ENCODE measurements at regions not wholly inside any gene's neighbourhood (a gene's known extent, or its start where the extent isn't known, plus 50 kb on each side); places are given as distances from the start of the nearest gene placed in this dataset.

DNA sequence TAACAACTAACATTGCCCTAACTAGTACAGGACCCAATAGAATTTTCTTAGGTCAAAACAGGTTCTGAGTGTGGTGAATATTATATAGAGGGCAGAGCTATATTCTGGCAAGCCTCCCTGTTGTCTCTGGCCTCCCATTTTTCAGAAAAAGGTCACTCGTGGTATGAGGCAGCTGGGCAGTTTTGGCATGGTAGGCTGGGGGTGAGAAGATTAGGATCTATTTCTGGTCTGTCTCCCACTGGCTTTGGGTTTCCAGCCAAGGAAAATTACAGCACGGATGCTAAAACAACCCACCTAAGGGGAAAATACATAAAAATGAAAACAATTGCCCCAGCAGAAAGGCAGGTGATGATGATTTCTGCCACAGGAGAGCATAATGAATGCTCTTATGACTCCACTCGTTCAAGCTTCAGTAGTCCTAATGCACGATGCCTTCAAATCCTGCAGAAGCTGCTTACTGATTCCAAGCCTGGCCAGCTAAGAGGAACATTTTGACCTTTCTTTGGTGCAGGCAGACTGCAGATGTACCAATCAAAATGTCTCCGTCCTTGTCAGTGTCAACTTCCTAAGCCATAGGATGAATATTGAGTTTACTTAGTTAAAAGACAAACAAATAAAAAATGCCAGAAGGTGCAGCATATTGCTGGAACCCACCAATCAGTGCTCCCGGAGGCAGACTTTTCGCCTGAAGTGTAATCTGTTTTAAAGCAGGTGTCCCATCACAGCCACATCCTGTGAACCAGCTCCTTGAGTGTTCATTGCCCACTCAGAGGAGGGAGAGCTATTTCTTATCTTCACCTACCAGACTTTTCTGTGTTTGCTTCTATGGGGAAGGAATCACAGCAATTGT is 435.4 kb downstream of the ZSWIM6 start:
- Mint-ChIP-seq H3K27me3 (ENCODE audit: low read depth) (no peaks in the 10 kb centered on the region), H3K4me3 (no peak overlapping the region), H3K36me3 (ENCODE audit: low read depth) (no peaks in the 10 kb centered on the region), H3K4me1 (ENCODE audit: low read depth) (no peaks in the 10 kb centered on the region), H3K9me3 (no peaks in the 10 kb centered on the region), H3K27ac (no peak overlapping the region)
- no peak for DNase-seq (ENCODE audit: low spot score)

DNA sequence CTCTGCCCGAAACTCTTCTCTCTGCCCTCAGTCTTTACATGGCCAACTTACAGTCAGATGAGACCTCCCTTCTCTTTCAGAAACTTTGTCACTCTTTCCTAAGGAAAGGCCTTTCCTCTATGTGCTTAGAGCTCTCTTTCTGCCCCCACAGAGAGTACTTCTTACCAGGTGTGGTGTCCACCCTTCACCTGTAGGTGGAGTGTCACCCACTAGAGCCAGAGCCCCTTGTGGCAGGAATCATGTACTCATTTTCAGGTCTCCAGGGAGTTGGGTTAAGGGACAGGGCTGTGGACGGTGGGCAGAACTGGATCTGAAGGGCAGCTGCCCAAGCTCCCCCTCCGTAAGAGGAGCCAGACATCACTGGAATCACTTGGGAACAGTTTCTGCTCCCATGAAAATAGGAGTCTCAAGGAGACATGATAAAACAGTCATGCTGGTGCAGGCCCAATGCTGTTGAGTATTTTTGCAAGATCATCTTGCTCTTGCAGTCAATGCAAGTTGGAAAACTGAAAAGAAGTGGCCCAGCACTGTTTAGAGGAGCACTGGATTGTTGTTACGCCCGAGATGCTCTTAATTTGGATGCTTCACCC is 436.7 kb downstream of the ZSWIM6 start:
- Mint-ChIP-seq H3K36me3 (ENCODE audit: low read depth) (no peaks in the 10 kb centered on the region), H3K4me1 (ENCODE audit: low read depth) (no peaks in the 10 kb centered on the region), H3K27me3 (ENCODE audit: low read depth) (no peaks in the 10 kb centered on the region), H3K4me3 (no peak overlapping the region), H3K9me3 (no peaks in the 10 kb centered on the region), H3K27ac (no peak overlapping the region)
- DNase-seq (ENCODE audit: low spot score), result no peak

DNA sequence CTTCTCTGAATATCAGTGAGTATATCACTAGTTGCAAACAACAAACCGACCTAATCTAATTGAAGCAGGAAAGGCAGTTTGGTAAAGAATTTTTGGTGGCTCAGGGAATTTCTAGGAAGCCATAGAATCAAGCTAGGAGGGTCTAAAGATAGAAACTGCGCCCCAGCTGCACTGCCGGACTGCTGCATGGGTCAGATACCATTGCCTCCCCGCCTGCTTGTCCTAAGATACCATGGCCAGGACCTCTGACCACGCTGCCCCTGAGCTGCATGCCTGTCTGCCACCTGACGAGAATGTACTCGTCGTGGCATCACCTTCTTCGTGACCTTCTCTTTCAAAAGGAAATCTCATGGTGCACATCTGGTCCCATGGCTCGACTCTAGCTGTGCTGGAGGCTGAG is 439.0 kb downstream of the ZSWIM6 start:
- Mint-ChIP-seq H3K36me3 (ENCODE audit: low read depth) (no peaks in the 10 kb centered on the region), H3K27me3 (ENCODE audit: low read depth) (no peaks in the 10 kb centered on the region), H3K9me3 (no peaks in the 10 kb centered on the region), H3K4me1 (ENCODE audit: low read depth) (no peaks in the 10 kb centered on the region), H3K4me3 (no peak overlapping the region), H3K27ac (no peak overlapping the region)
- no peak for DNase-seq (ENCODE audit: low spot score)

DNA sequence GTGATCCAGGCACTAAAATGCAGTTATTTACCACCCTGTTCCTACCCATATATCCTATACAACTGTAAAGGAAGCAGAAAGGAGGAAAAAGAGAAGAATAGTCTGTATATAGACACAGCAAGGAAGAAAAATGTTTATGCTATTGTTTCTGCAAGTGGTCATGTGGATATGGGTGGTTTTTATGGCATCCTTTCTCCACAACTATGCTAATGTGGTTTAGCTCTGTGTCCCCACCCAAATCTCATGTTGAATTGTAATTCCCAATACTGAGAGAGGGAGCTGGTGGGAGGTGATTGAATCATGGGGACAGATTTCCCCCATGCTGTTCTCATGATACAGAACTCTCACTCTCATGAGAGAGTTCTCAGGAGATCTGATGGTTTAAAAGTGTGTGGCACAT is 439.8 kb downstream of the ZSWIM6 start:
- Mint-ChIP-seq H3K4me1 (ENCODE audit: low read depth) (no peaks in the 10 kb centered on the region), H3K27ac (no peak overlapping the region), H3K9me3 (no peaks in the 10 kb centered on the region), H3K4me3 (no peak overlapping the region), H3K36me3 (ENCODE audit: low read depth) (no peaks in the 10 kb centered on the region), H3K27me3 (ENCODE audit: low read depth) (no peaks in the 10 kb centered on the region)
- no peak for DNase-seq (ENCODE audit: low spot score)

DNA sequence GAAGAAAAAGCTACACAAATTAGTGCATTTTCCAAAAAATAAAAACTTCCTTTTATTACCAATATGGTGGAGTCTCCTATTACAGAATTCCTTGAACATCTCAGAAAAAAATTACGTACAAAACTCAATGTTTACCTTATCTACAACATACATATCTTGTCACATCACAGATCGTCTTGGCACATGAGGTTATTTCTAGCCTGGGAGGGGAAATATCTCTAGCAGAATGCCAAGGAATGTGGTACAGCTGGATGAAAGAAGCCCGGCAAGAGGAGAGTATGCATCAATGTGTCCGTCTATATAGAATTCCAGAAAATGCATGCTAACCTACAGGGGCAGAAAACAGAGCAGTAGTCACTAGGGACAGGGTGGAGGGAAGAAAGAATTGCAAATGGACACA is 443.8 kb downstream of the ZSWIM6 start:
- Mint-ChIP-seq H3K27me3 (ENCODE audit: low read depth) (no peaks in the 10 kb centered on the region), H3K4me3 (no peak overlapping the region), H3K9me3 (no peaks in the 10 kb centered on the region)

DNA sequence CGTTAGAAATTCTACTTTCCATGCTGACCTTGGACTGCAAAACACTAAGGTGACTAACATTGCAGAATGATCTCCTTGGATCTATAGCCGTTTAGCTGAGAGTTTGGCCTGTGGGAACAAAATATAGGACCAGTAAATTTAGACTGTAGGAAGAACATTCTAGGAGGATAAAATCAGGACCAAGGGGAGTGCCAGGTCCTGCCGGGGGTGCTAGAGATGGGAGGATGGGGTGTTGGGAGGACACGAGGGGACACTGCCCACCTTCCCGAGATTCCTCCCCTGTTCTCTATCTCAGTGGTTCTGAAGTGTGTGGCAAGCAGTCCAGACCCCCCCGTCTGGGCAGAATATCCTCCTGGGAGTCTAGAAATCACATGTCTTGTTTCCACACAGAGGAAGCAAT is 445.2 kb downstream of the ZSWIM6 start:
- Mint-ChIP-seq H3K36me3 (ENCODE audit: low read depth) (no peaks in the 10 kb centered on the region), H3K27ac (no peak overlapping the region), H3K27me3 (ENCODE audit: low read depth) (no peaks in the 10 kb centered on the region), H3K9me3 (no peaks in the 10 kb centered on the region), H3K4me3 (no peak overlapping the region), H3K4me1 (ENCODE audit: low read depth) (no peaks in the 10 kb centered on the region)
- DNase-seq (ENCODE audit: low spot score), result no peak

More for the DNA sequence above, 443.8 kb downstream of the ZSWIM6 start:
- H3K4me1 Mint-ChIP-seq (ENCODE audit: low read depth), result no peaks in the 10 kb centered on the region
- H3K27ac Mint-ChIP-seq, result no peak overlapping the region
- no peaks in the 10 kb centered on the region for H3K36me3 Mint-ChIP-seq (ENCODE audit: low read depth)
- no peak for DNase-seq (ENCODE audit: low spot score)

DNA sequence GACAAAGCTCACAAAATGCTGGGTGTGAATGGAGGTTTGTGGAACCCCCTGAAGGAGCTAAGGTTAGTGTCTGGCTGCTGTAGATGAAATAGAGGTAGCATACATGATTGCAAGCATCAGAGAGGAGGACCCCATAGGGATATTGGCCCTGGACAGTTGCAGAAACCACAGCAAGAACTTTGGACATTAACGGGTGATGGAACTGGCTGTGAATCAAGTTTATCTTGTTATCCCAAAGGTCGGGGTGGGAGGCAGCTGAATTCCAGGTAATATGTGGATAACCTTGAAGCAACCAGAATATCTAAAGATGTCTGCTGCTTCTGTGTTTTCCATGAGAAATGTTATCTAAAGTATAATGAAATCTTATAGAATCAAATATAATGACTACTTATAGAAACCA is 447.7 kb downstream of the ZSWIM6 start:
- Mint-ChIP-seq H3K4me1 (ENCODE audit: low read depth) (no peaks in the 10 kb centered on the region), H3K4me3 (no peak overlapping the region), H3K27me3 (ENCODE audit: low read depth) (no peaks in the 10 kb centered on the region), H3K9me3 (no peaks in the 10 kb centered on the region), H3K27ac (no peak overlapping the region), H3K36me3 (ENCODE audit: low read depth) (no peaks in the 10 kb centered on the region)
- no peak for DNase-seq (ENCODE audit: low spot score)

DNA sequence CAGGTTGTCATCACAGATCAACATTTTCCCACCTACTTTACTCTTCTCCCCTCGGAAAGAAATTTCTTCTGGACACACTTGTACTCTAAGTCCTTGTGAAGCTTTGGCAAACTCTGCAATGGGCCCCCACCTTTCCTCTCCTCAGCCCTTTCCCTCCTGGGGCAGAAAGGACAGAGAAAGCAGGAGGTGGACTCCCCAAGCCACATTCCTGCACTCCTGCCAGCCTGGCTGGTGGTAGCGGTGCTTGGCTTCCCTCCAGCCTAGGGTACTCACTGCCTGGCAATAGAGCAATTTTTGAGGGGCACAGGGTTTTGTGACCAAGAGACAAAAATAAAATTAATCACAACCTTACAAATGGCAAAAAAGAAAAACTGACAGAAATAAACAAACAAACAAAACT is 451.4 kb downstream of the ZSWIM6 start:
- Mint-ChIP-seq H3K4me1 (ENCODE audit: low read depth) (no peaks in the 10 kb centered on the region), H3K27me3 (ENCODE audit: low read depth) (no peaks in the 10 kb centered on the region), H3K9me3 (no peaks in the 10 kb centered on the region), H3K36me3 (ENCODE audit: low read depth) (no peaks in the 10 kb centered on the region), H3K27ac (no peak overlapping the region), H3K4me3 (no peak overlapping the region)
- no peak for DNase-seq (ENCODE audit: low spot score)

DNA sequence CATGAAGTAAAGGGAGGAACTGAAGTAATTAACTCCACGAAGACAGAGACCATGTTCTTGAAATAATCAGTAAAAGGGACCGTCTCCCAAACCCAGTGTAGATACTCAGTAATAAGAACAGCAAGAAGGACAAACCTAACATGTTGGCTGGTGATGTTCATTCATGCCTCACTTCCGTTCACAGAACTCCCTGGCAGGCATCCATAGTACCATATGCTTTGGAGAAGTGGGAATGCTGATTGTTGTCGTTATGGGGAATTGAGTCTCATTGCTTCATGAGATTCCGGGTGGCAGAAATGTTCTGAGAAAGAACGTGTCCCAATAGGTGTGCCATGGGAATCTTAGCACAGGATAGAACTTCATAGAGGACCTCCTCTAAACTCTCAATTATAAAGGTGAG is 452.3 kb downstream of the ZSWIM6 start:
- H3K9me3 Mint-ChIP-seq, result no peaks in the 10 kb centered on the region
- no peaks in the 10 kb centered on the region for H3K27me3 Mint-ChIP-seq (ENCODE audit: low read depth)
- no peak for DNase-seq (ENCODE audit: low spot score)
- no peaks in the 10 kb centered on the region for H3K36me3 Mint-ChIP-seq (ENCODE audit: low read depth)
- H3K4me1 Mint-ChIP-seq (ENCODE audit: low read depth), result no peaks in the 10 kb centered on the region
- no peak overlapping the region for H3K27ac Mint-ChIP-seq
- H3K4me3 Mint-ChIP-seq, result no peak overlapping the region

DNA sequence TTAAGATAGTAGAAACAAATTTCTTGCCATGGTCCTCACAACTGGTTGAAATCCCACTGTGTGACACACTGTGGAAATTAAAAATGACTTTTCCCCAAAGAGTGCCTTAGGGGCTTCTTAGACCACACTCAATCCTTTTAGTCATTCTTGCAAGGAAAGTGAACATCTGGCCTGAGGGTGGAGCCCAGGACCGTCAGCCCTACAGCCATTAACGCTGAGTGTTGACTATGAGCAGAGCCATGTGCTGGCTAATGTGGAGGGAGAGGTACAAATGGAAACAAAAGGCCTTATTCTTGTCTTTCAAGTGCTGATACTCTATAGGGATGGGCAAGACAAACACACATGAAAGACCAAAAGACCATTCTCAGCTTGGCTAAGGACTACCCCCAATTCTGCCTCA is 456.5 kb downstream of the ZSWIM6 start:
- no peak overlapping the region for H3K27ac Mint-ChIP-seq
- H3K4me3 Mint-ChIP-seq, result no peak overlapping the region
- DNase-seq (ENCODE audit: low spot score), result no peak
- no peaks in the 10 kb centered on the region for H3K36me3 Mint-ChIP-seq (ENCODE audit: low read depth)
- H3K4me1 Mint-ChIP-seq (ENCODE audit: low read depth), result no peaks in the 10 kb centered on the region
- no peaks in the 10 kb centered on the region for H3K9me3 Mint-ChIP-seq
- H3K27me3 Mint-ChIP-seq (ENCODE audit: low read depth), result no peaks in the 10 kb centered on the region

DNA sequence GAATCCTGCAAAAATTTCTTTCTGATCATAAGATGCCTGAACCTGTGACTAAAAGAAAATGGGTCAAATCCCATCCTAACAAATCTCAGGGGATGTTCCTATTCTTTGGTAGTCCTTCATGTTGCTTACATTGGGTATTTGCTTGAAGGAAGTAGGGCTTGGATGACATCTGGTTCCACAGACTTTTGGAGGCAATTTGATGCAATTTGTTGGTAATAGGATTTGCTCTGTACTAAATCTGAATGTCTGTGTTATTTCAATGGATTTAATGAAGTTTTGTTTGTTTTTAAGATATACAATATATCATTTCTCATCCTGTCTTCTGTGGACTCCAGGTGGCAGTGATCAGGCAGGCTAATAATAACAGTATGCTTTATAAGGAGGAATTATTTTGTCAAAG is 457.9 kb downstream of the ZSWIM6 start:
- Mint-ChIP-seq H3K4me3 (no peak overlapping the region), H3K36me3 (ENCODE audit: low read depth) (no peaks in the 10 kb centered on the region), H3K27me3 (ENCODE audit: low read depth) (no peaks in the 10 kb centered on the region), H3K27ac (no peak overlapping the region), H3K9me3 (no peaks in the 10 kb centered on the region), H3K4me1 (ENCODE audit: low read depth) (no peaks in the 10 kb centered on the region)
- no peak for DNase-seq (ENCODE audit: low spot score)

DNA sequence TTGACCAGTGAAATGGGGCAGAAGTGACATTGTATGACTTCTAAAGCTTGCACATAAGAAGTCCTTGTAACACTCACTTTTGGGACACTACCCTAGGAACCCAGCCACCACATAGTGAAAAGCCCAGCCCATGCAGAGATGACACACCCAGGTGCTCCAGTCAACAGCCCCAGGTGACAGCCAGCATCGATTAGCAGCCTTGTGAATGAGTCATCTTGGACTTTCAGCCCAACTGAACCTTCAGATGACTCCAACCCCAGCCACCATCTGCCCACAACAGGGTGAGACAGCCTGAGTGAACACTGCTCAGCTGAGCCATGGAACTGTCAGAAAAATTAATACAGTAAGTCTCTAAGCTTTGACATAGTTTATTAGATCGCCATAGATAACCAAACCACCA is 458.6 kb downstream of the ZSWIM6 start:
- H3K4me1 Mint-ChIP-seq (ENCODE audit: low read depth), result no peaks in the 10 kb centered on the region
- H3K27ac Mint-ChIP-seq, result no peak overlapping the region
- no peaks in the 10 kb centered on the region for H3K9me3 Mint-ChIP-seq
- H3K36me3 Mint-ChIP-seq (ENCODE audit: low read depth), result no peaks in the 10 kb centered on the region
- H3K27me3 Mint-ChIP-seq (ENCODE audit: low read depth), result no peaks in the 10 kb centered on the region
- no peak for DNase-seq (ENCODE audit: low spot score)
- no peak overlapping the region for H3K4me3 Mint-ChIP-seq

DNA sequence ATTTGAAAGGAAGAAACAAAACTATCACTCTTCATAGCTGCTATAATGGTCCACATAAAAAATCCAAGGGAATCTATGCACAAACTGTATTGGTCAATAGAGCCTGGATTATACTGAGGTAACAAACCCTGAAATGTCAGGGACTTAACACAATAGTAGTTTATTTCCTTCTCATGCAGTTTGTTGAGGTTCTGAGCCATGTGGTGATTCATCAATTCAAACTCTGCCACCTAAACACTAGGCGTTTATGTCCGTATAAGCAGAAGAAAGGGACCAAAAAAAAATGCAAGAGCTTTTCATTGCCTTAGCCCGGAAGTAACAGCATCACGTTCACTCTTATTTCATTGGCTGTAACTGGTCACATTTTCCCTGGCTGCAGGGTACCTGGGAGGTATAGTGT is 464.7 kb downstream of the ZSWIM6 start:
- no peak overlapping the region for H3K27ac Mint-ChIP-seq
- H3K36me3 Mint-ChIP-seq (ENCODE audit: low read depth), result no peaks in the 10 kb centered on the region
- H3K4me3 Mint-ChIP-seq, result no peak overlapping the region
- no peaks in the 10 kb centered on the region for H3K9me3 Mint-ChIP-seq
- no peaks in the 10 kb centered on the region for H3K27me3 Mint-ChIP-seq (ENCODE audit: low read depth)
- H3K4me1 Mint-ChIP-seq (ENCODE audit: low read depth), result no peaks in the 10 kb centered on the region
- no peak for DNase-seq (ENCODE audit: low spot score)

DNA sequence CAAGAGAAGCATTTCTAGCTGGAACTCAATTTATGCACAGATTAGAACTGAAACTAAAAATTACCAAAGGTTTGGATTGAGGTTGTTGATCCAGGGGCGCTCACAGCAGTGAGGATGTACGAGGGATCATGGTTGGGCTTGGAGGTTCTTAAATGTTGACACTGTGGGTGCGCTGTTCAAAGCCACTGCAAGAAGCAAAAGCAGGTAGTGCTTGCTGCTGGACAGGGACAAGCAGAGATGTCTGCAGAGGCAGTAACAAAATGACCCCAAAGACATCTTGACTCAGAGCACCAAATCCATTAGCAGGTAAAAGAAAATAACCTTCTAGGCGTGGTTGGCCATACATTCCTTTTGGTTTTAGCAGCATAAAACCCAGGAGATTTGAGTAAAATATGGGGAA is 468.4 kb downstream of the ZSWIM6 start:
- H3K4me1 Mint-ChIP-seq (ENCODE audit: low read depth), result no peaks in the 10 kb centered on the region
- H3K36me3 Mint-ChIP-seq (ENCODE audit: low read depth), result no peaks in the 10 kb centered on the region
- DNase-seq (ENCODE audit: low spot score), result no peak
- no peak overlapping the region for H3K4me3 Mint-ChIP-seq
- no peaks in the 10 kb centered on the region for H3K9me3 Mint-ChIP-seq
- H3K27ac Mint-ChIP-seq, result no peak overlapping the region
- no peaks in the 10 kb centered on the region for H3K27me3 Mint-ChIP-seq (ENCODE audit: low read depth)

DNA sequence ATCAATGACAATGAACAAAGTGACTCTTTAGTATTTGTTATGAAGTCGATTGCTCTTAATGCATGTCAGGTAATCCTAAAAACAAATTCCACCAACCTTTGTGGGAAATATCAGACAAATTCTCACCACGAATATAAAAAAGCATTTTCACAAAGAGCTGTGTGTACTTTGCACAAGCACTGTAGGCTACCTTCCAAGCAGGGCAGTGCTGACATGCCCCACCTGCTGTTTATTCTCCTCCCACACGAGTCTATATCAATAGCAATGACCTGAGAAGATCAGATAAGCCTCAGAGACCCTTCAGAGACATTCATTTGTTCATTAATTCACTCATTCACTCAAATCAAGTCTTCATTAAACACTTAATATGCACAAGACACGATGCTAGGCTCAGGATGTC is 469.1 kb downstream of the ZSWIM6 start:
- Mint-ChIP-seq H3K27ac (no peak overlapping the region), H3K4me1 (ENCODE audit: low read depth) (no peaks in the 10 kb centered on the region), H3K4me3 (no peak overlapping the region), H3K9me3 (no peaks in the 10 kb centered on the region), H3K36me3 (ENCODE audit: low read depth) (no peaks in the 10 kb centered on the region), H3K27me3 (ENCODE audit: low read depth) (no peaks in the 10 kb centered on the region)
- DNase-seq (ENCODE audit: low spot score), result no peak
